HepG2 (cell line): ENCODE measurements at regions not wholly inside any gene's neighbourhood (a gene's known extent, or its start where the extent isn't known, plus 50 kb on each side); places are given as distances from the start of the nearest gene placed in this dataset.

ENCODE experiments used
- ATF1 ChIP-seq: IDR thresholded peaks from 2 replicates; pipeline ENCODE4 v1.6.1; 2016; ENCODE audit warnings: mild to moderate bottlenecking, control low read depth
- CENPX ChIP-seq: sonication (generic); formaldehyde crosslinking; IDR thresholded peaks from 2 replicates; pipeline ENCODE4 v1.9.0; 2021; ENCODE audit warnings: mild to moderate bottlenecking, missing genetic modification reagents, moderate library complexity
- FOXC1 ChIP-seq: sonication (generic); formaldehyde crosslinking; IDR thresholded peaks from 2 replicates; pipeline ENCODE4 v1.8.0; 2022; ENCODE audit warnings: mild to moderate bottlenecking, missing genetic modification reagents, borderline replicate concordance
- HIC2 ChIP-seq: sonication (generic); formaldehyde crosslinking; IDR thresholded peaks from 2 replicates; pipeline ENCODE4 v1.9.0; 2022; ENCODE audit warnings: low read depth, missing genetic modification reagents
- SIN3A ChIP-seq: IDR thresholded peaks from 2 replicates; pipeline ENCODE4 v1.6.1; 2011; ENCODE audit warnings: low read depth, mild to moderate bottlenecking, control low read depth, low read length, borderline replicate concordance
- ZNF350 ChIP-seq: sonication (generic); formaldehyde crosslinking; IDR thresholded peaks from 2 replicates; pipeline ENCODE4 v1.4.0; 2020; ENCODE audit warnings: mild to moderate bottlenecking, low read depth, missing genetic modification reagents, borderline replicate concordance
- TF ChIP-seq, protein P1 (sequence below): sonication (generic); formaldehyde crosslinking; IDR thresholded peaks from 2 replicates; pipeline ENCODE4 v1.5.0; 2020; ENCODE audit warnings: mild to moderate bottlenecking, missing genetic modification reagents, moderate library complexity
- TF ChIP-seq, protein P2 (sequence below): sonication (generic); formaldehyde crosslinking; IDR thresholded peaks from 2 replicates; pipeline ENCODE4 v1.8.1; 2022; ENCODE audit warnings: low read depth, mild to moderate bottlenecking, missing genetic modification reagents
- TF ChIP-seq, protein P3 (sequence below), 2 experiments: sonication (generic) in 1 of 2; formaldehyde crosslinking in 1 of 2; IDR thresholded peaks; 2 replicates each; pipeline versions ENCODE4 v1.5.1 to v1.6.1; 2011 to 2020; ENCODE audit warnings: borderline replicate concordance in 1 of 2, low read depth in 1 of 2, low read length in 1 of 2, mild to moderate bottlenecking in 1 of 2, missing genetic modification reagents in 1 of 2, moderate library complexity in 1 of 2

GRCh38 chr2:7405861-7406715 is 488.9 kb downstream of the RNF144A start:
- TF ChIP-seq, protein P1, sequence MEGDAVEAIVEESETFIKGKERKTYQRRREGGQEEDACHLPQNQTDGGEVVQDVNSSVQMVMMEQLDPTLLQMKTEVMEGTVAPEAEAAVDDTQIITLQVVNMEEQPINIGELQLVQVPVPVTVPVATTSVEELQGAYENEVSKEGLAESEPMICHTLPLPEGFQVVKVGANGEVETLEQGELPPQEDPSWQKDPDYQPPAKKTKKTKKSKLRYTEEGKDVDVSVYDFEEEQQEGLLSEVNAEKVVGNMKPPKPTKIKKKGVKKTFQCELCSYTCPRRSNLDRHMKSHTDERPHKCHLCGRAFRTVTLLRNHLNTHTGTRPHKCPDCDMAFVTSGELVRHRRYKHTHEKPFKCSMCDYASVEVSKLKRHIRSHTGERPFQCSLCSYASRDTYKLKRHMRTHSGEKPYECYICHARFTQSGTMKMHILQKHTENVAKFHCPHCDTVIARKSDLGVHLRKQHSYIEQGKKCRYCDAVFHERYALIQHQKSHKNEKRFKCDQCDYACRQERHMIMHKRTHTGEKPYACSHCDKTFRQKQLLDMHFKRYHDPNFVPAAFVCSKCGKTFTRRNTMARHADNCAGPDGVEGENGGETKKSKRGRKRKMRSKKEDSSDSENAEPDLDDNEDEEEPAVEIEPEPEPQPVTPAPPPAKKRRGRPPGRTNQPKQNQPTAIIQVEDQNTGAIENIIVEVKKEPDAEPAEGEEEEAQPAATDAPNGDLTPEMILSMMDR (CRISPR knock-in tag): no peak
- TF ChIP-seq, protein P2, sequence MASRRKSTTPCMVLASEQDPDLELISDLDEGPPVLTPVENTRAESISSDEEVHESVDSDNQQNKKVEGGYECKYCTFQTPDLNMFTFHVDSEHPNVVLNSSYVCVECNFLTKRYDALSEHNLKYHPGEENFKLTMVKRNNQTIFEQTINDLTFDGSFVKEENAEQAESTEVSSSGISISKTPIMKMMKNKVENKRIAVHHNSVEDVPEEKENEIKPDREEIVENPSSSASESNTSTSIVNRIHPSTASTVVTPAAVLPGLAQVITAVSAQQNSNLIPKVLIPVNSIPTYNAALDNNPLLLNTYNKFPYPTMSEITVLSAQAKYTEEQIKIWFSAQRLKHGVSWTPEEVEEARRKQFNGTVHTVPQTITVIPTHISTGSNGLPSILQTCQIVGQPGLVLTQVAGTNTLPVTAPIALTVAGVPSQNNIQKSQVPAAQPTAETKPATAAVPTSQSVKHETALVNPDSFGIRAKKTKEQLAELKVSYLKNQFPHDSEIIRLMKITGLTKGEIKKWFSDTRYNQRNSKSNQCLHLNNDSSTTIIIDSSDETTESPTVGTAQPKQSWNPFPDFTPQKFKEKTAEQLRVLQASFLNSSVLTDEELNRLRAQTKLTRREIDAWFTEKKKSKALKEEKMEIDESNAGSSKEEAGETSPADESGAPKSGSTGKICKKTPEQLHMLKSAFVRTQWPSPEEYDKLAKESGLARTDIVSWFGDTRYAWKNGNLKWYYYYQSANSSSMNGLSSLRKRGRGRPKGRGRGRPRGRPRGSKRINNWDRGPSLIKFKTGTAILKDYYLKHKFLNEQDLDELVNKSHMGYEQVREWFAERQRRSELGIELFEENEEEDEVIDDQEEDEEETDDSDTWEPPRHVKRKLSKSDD (CRISPR knock-in tag): no peak
- TF ChIP-seq, protein P3, sequence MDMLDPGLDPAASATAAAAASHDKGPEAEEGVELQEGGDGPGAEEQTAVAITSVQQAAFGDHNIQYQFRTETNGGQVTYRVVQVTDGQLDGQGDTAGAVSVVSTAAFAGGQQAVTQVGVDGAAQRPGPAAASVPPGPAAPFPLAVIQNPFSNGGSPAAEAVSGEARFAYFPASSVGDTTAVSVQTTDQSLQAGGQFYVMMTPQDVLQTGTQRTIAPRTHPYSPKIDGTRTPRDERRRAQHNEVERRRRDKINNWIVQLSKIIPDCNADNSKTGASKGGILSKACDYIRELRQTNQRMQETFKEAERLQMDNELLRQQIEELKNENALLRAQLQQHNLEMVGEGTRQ (IDR thresholded peaks at IDR 0.05; ENCODE audit: low read depth, low read length): no peak
- TF ChIP-seq, protein P3 (CRISPR knock-in tag; IDR thresholded peaks at IDR 0.05; ENCODE audit: borderline replicate concordance): no peak
- TF ChIP-seq HIC2: no peak
- TF ChIP-seq ZNF350 (CRISPR knock-in tag): no peak
- TF ChIP-seq SIN3A: no peak
- no peak for TF ChIP-seq CENPX (CRISPR knock-in tag)
- no peak for TF ChIP-seq FOXC1 (CRISPR knock-in tag)
- no peak for TF ChIP-seq ATF1 (CRISPR knock-in tag)
